GM18519 (cell line): ENCODE measurements at regions not wholly inside any gene's neighbourhood (a gene's known extent, or its start where the extent isn't known, plus 50 kb on each side); places are given as distances from the start of the nearest gene placed in this dataset.
A peak's percentile ranks its signal among the peaks of the same experiment; 100 is the strongest.
"Not testable (repeated sequence)": the region's sequence is repeated elsewhere in the genome, so short reads cannot be mapped to it uniquely, and the experiment has no call there.

Experiments
- ATAC-seq: cut with Tn5 transposase; IDR thresholded peaks from one replicate; pipeline ENCODE4 v1.9.1; 2021; ENCODE audit warnings: mild to moderate bottlenecking, moderate library complexity; ENCODE audit not compliant: unreplicated experiment, low FRiP score

GRCh38 chr2:39933196-39933595 lies 154.1 kb upstream of the THUMPD2 start:
- ATAC-seq = no peak

GRCh38 chr2:39932198-39932597 lies 153.1 kb upstream of the THUMPD2 start:
- no peak for ATAC-seq

- ATAC-seq = no peak
Measured at GRCh38 chr2:39930175-39930917, 151.3 kb upstream of the THUMPD2 start.

GRCh38 chr2:39929531-39929930 lies 150.5 kb upstream of the THUMPD2 start:
- ATAC-seq = no peak

GRCh38 chr2:39925312-39925711 lies 146.3 kb upstream of the THUMPD2 start:
- no peak for ATAC-seq

- ATAC-seq = no peak
Measured at GRCh38 chr2:39923455-39923854, 144.4 kb upstream of the THUMPD2 start.

GRCh38 chr2:39922679-39923405 lies 143.8 kb upstream of the THUMPD2 start:
- ATAC-seq = no peak

- ATAC-seq = no peak
Measured at GRCh38 chr2:39920307-39920801, 141.3 kb upstream of the THUMPD2 start.

GRCh38 chr2:39919511-39920306 lies 140.7 kb upstream of the THUMPD2 start:
- ATAC-seq = no peak

GRCh38 chr2:39918886-39919285 lies 139.8 kb upstream of the THUMPD2 start:
- ATAC-seq = no peak

- not testable (repeated sequence) for ATAC-seq
Measured at GRCh38 chr2:39917371-39917770, 138.3 kb upstream of the THUMPD2 start.

GRCh38 chr2:39914949-39915348 lies 135.9 kb upstream of the THUMPD2 start:
- no peak for ATAC-seq

- peak; percentile 69 for ATAC-seq
Measured at GRCh38 chr2:39913648-39914461, 134.8 kb upstream of the THUMPD2 start.

GRCh38 chr2:39902103-39902502 lies 123.0 kb upstream of the THUMPD2 start:
- no peak for ATAC-seq

- ATAC-seq = no peak
Measured at GRCh38 chr2:39898934-39899333, 119.9 kb upstream of the THUMPD2 start.

GRCh38 chr2:39897273-39897672 lies 118.2 kb upstream of the THUMPD2 start:
- no peak for ATAC-seq

GRCh38 chr2:39894082-39894481 lies 115.0 kb upstream of the THUMPD2 start:
- ATAC-seq = no peak

- ATAC-seq = no peak
Measured at GRCh38 chr2:39893616-39894015, 114.6 kb upstream of the THUMPD2 start.

- ATAC-seq = no peak
Measured at GRCh38 chr2:39881948-39882347, 102.9 kb upstream of the THUMPD2 start.

- no peak for ATAC-seq
Measured at GRCh38 chr2:39881494-39881893, 102.4 kb upstream of the THUMPD2 start.
